T-helper 1 cell treated with Interleukin-12 subunit alpha and Interleukin-12 subunit beta and Interleukin-4 antibody, amounts not matched to agents 30 μg/mL and 1 μg/mL, for 36 hours (primary cell): ENCODE measurements at regions not wholly inside any gene's neighbourhood (a gene's known extent, or its start where the extent isn't known, plus 50 kb on each side); places are given as distances from the start of the nearest gene placed in this dataset.

Source experiments
- H3K27ac Mint-ChIP-seq: one replicate; pipeline ENCODE4 v1.8.0; 2021; ENCODE audit warnings: mild to moderate bottlenecking, mixed read lengths
- H3K27me3 Mint-ChIP-seq: one replicate; pipeline ENCODE4 v1.8.0; 2021; ENCODE audit warnings: low read depth, mixed read lengths
- H3K36me3 Mint-ChIP-seq: one replicate; pipeline ENCODE4 v1.8.0; 2021; ENCODE audit warnings: low read depth, mixed read lengths
- H3K4me1 Mint-ChIP-seq: one replicate; pipeline ENCODE4 v1.8.0; 2021; ENCODE audit warnings: low read depth, mixed read lengths
- H3K4me3 Mint-ChIP-seq: one replicate; pipeline ENCODE4 v1.8.0; 2021; ENCODE audit warnings: mild to moderate bottlenecking, moderate library complexity, mixed read lengths
- H3K9me3 Mint-ChIP-seq: one replicate; pipeline ENCODE4 v1.8.0; 2021; ENCODE audit warnings: mixed read lengths

DNA sequence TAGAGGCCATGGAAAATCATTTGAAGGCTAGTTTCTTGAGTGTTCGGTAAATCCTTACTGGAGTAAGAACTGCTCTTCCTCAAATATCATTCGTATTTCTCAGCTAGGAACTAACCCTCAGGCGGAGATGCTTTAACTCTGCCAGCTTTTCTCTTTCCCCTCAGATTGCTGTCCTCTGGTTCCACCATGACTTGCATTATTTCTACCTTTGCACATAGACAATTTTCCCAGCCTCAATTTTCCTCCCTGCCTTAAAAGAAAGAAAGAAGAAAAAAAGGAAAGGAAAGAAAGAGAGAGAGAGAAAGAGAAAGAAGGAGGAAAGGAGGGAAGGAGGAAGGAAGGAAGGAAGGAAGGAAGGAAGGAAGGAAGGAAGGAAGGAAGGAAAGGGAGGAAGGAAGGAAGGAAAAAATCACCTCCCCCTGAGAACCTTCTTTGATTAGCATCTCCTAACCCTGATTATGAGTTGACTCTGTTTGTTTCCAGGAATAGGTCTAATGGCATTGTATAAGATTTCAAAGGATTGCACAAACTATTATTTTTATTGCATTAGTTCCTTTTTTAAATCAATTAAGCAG is 123.3 kb upstream of the FAM204A start:
- H3K9me3 Mint-ChIP-seq = no peaks in the 10 kb centered on the region
- no peak overlapping the region for H3K27ac Mint-ChIP-seq
- H3K4me3 Mint-ChIP-seq = no peak overlapping the region
- no peaks in the 10 kb centered on the region for H3K36me3 Mint-ChIP-seq
- no peaks in the 10 kb centered on the region for H3K4me1 Mint-ChIP-seq
- peaks cover 19% of the 10 kb centered on the region for H3K27me3 Mint-ChIP-seq

DNA sequence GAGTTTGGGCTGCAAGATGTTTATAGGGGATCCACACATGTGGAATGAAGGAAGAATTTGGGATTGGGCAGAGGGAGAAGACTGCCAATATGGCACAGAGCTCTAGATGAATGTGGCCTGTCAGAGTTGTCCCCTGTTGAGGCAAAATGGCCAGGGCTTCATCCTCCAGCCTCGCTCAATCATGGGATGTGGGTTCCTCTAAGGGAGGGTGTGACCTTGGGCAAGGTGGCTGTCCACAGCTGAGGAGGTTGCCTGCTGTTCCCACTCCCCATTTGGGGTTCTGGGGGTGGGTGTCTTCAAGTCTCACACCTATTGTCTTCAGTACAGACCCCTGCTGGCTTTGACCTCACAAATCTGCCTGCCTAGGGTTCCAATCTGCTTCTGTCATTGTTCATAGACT is 121.6 kb upstream of the FAM204A start:
- Mint-ChIP-seq H3K27me3 (peaks cover 26% of the 10 kb centered on the region), H3K36me3 (no peaks in the 10 kb centered on the region), H3K4me3 (no peak overlapping the region), H3K4me1 (peaks cover 1% of the 10 kb centered on the region), H3K27ac (no peak overlapping the region), H3K9me3 (no peaks in the 10 kb centered on the region)

DNA sequence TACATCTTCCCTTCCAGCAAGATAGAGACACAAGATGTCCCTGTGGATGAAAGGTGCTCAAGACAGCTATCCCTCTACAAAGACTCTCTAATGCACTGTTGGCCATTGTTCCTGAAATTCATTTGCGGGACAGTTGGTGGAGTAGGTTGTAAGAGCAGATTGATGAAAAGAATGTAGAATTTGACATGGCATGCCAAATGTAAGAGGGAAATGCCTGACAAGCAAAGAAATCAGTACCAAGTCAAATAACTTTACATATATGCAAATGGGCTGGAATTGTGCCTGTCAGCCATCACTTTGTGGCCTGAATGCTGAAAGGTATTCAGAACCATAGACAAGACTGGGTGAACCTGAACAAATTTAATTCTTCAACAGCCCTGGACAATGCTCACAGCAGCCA is 120.3 kb upstream of the FAM204A start:
- Mint-ChIP-seq H3K4me1 (peaks cover 1% of the 10 kb centered on the region), H3K4me3 (no peak overlapping the region), H3K27ac (no peak overlapping the region), H3K9me3 (no peaks in the 10 kb centered on the region), H3K27me3 (peaks cover 30% of the 10 kb centered on the region), H3K36me3 (no peaks in the 10 kb centered on the region)

DNA sequence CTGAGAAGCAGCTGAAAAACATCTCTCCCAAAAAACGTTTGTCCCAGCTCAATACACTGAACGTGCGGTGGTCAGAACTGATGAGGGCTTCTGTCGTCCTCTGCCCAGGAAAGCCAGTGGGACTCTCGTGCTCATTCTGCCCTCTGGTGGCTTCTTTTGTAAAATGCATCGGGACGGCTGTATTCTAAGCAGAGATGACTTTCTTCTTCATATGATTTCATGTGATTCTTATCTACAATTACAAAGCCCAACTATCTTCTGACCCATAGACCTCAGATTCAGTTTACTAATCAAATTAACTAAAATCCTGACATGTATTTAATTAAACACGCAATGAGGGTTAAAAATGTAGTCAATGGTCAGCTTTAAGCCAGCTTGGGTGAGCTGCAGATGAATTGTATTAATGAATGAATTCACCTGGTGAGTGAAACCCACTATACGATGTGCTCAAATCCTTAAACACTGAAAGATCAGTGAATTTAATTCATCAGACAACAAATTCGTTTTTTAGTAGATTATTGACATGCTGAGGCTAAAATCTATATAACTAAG is 117.6 kb upstream of the FAM204A start:
- H3K27ac Mint-ChIP-seq = no peak overlapping the region
- H3K4me1 Mint-ChIP-seq = peaks cover 1% of the 10 kb centered on the region
- no peaks in the 10 kb centered on the region for H3K9me3 Mint-ChIP-seq
- H3K4me3 Mint-ChIP-seq = no peak overlapping the region
- H3K27me3 Mint-ChIP-seq = peaks cover 38% of the 10 kb centered on the region
- H3K36me3 Mint-ChIP-seq = no peaks in the 10 kb centered on the region

DNA sequence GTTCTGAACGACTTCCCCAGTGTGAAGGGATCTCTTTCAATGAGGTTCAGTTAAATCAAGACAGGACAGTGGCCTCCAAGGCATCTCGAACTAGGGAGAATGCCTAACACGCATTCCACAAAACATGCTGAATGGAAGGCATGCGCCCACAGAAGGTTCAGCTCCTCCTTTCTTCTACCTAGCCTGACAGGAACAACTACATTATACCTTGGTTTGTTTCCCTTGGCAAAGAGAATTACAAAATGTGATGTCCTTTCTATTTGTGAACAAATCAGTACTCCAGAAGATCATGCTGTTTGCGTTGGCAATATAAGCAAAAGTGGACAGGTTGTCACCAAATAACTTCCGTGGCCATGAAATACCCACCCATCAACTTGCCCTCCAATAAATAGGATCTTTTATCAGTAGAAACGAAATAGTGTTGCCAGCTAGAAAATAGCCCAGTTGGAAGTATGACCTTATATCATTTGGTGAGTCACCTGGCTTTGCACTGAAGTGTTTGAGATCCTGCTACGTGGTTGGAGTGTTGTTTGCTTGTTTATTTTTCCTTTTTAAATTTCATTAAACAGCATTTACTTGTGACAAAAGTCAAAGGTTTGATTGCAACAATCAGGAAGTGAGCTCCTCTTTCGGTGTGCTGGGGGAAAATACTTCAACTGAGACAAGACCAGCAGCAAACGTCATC is 117.0 kb upstream of the FAM204A start:
- Mint-ChIP-seq H3K36me3 (no peaks in the 10 kb centered on the region), H3K27me3 (peaks cover 35% of the 10 kb centered on the region), H3K9me3 (no peaks in the 10 kb centered on the region), H3K4me3 (no peak overlapping the region), H3K4me1 (peaks cover 1% of the 10 kb centered on the region), H3K27ac (no peak overlapping the region)

DNA sequence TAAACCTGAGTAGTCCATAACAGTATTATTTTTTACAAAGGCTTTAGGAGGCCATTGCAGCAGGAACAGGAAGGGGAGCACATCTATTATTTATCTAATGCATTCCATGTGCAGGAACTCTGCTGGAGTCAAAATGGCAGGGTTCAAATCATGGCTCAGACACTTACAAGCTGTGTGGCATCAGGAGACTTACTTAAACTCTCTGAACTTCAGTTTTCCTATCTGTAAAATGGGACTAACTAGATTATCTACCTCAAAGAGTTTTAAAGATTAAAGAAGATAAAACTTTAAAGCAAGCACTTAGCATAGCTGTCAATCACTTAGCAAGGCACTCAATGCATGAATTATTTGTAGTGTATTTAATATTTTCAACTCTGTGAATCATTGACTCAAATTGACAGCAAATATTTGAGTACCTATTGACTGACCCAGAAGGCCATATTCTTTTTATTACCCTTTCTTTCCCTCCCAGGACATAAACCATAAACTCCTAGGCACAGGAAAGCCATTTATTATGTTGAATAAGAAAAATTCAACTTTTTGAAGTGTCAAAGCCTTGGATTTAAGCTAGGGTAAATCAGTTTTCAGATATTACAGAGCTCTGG is 115.8 kb upstream of the FAM204A start:
- Mint-ChIP-seq H3K4me1 (peaks cover 1% of the 10 kb centered on the region), H3K27me3 (peaks cover 32% of the 10 kb centered on the region), H3K4me3 (no peak overlapping the region), H3K36me3 (no peaks in the 10 kb centered on the region), H3K27ac (no peak overlapping the region), H3K9me3 (no peaks in the 10 kb centered on the region)

DNA sequence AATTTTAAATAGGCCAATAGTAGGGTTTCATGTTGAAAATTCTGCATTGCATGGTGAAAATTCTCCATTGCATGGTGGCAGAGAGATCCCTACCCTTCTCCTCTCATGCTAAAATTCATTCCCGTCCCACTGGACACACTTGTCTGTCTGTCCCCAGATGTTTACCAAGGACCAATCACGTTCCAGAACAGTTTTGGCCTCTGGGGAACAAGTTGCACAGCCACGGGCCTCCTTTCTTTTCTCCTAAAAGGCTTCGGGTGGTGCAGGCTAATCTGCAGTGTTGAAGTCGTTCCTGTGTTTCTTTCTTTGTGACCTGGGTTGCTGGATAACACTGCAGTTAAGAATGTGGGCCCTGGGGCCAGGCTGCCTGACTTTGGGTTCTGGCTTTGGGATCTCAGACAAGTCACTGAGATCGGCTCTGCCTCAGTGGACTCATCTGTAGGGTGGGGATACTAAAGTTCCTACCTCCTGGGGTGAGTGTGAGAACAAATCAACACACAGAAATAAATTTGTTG is 113.1 kb upstream of the FAM204A start:
- no peak overlapping the region for H3K4me3 Mint-ChIP-seq
- H3K27ac Mint-ChIP-seq = no peak overlapping the region
- peaks cover 1% of the 10 kb centered on the region for H3K4me1 Mint-ChIP-seq
- H3K9me3 Mint-ChIP-seq = peaks cover 3% of the 10 kb centered on the region
- H3K36me3 Mint-ChIP-seq = no peaks in the 10 kb centered on the region
- peaks cover 35% of the 10 kb centered on the region for H3K27me3 Mint-ChIP-seq

DNA sequence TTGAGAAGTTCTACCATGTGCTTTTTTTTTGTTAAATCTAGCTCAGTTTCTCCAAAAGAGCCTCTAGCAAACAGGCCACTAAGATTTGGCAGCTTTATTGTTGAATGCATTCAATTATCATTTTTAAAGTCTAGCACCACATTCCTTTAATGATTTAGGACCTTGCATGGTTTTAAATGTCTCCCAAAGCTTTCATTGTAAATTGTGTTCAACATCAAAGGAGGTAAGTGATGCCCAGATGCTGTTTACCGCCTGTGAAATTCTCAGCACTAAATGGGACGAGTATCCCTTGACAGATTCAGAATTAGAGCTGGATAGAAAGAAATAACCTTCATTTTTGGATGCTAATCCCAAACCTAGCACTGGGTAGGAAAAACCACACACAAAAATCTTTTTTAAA is 112.1 kb upstream of the FAM204A start:
- no peaks in the 10 kb centered on the region for H3K36me3 Mint-ChIP-seq
- peaks cover 31% of the 10 kb centered on the region for H3K27me3 Mint-ChIP-seq
- H3K4me1 Mint-ChIP-seq = no peaks in the 10 kb centered on the region
- H3K27ac Mint-ChIP-seq = no peak overlapping the region
- H3K4me3 Mint-ChIP-seq = no peak overlapping the region
- H3K9me3 Mint-ChIP-seq = peaks cover 3% of the 10 kb centered on the region

DNA sequence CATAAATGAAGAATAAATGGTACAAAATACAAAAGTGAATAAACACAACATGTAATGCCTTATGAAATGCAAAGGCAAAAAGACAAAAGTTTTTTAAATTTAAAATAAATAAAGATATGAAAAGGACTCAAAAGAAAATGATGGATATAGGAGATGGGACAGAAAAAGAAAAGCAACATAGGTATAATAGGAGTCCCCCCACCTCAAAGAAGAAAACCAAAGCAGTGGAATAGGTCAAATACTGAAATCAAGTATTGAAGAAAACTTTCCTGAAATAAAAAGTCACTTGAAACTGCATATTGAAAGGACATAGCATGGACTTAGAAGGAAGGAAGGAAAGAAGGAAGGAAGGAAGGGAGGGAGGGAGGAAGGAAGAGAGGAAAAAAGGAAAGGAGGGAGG is 110.0 kb upstream of the FAM204A start:
- Mint-ChIP-seq H3K4me3 (no peak overlapping the region), H3K9me3 (peaks cover 3% of the 10 kb centered on the region), H3K27me3 (peaks cover 30% of the 10 kb centered on the region), H3K36me3 (no peaks in the 10 kb centered on the region), H3K4me1 (no peaks in the 10 kb centered on the region), H3K27ac (no peak overlapping the region)

DNA sequence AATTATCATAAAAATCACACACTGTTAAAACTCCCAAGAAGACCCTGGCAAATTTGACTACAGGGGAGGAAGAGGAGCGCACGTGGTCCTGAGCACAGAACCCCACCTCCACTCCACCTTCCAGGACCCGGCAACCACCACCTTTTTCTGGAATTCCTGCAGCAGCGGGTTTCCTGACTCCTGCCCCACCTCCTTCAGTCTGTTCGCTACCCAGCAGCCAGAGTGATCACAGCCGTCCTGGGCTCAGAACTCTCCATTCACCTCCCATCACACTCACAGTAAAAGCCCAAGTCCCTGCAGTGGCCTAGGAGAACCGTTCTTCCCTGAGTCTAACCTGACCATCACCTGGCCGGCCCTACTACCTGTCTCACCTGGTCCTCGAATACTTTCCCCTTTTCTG is 107.4 kb upstream of the FAM204A start:
- no peaks in the 10 kb centered on the region for H3K4me1 Mint-ChIP-seq
- H3K27me3 Mint-ChIP-seq = peaks cover 23% of the 10 kb centered on the region
- H3K27ac Mint-ChIP-seq = no peak overlapping the region
- no peaks in the 10 kb centered on the region for H3K36me3 Mint-ChIP-seq
- H3K4me3 Mint-ChIP-seq = no peak overlapping the region
- peaks cover 3% of the 10 kb centered on the region for H3K9me3 Mint-ChIP-seq

DNA sequence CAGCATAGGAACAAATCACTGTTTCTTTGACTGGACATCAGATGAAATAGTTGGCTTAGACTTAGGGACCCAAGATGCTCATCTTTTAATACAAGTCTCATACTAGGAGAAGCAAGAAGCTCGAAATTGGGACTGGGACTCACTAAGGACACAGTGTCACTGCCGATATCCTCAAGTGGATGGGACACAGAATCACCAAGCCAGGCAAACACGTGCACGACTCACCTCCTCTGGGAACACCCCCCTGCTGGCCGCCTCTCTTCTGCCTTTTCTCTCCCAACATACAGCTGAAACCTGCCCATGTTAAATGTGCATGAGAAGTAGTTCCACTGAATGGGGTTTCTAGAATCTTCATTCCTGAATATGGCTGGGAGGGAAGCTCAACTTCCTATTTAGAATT is 106.6 kb upstream of the FAM204A start:
- H3K4me3 Mint-ChIP-seq = no peak overlapping the region
- H3K9me3 Mint-ChIP-seq = peaks cover 3% of the 10 kb centered on the region
- H3K27me3 Mint-ChIP-seq = peaks cover 23% of the 10 kb centered on the region
- no peak overlapping the region for H3K27ac Mint-ChIP-seq
- no peaks in the 10 kb centered on the region for H3K4me1 Mint-ChIP-seq
- no peaks in the 10 kb centered on the region for H3K36me3 Mint-ChIP-seq

DNA sequence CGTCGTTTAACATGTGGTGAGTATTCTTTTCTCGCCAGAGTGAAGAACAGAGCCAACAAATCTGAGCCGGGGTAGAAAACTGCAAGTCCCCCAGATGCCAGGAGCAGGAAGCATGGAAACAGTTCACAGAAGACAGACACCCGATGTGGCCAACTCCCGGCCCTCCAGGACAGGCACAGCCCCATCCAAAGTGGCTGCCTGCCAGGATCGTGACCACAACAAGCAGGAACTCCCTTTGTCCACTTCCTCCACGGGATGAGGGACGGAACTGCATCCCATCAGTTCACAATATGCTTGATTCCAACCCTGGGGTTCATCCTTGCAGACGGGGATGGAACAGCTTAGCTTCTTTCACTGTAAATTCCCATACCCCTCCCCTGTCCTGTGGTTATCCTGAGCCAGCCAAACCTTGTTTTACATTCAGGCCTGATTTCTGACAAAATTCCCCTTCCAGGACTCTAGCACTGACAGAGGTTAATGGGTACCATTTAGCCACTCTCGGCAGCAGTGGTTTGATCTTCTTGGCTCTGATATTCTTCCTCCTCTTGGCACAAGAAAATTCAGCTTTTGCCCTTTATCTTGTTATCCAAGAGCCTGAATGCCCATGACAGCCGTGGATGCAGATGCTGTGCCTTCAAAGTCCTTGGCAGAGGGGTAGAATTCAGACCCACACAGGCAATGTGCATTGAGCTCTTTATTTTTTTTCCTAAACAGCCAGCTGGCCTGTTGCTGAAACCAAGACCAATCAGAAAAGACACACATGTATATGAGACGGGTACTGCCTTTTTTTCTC is 105.5 kb upstream of the FAM204A start:
- Mint-ChIP-seq H3K27ac (no peak overlapping the region), H3K36me3 (no peaks in the 10 kb centered on the region), H3K4me1 (no peaks in the 10 kb centered on the region), H3K4me3 (no peak overlapping the region), H3K27me3 (peaks cover 21% of the 10 kb centered on the region), H3K9me3 (peaks cover 3% of the 10 kb centered on the region)

DNA sequence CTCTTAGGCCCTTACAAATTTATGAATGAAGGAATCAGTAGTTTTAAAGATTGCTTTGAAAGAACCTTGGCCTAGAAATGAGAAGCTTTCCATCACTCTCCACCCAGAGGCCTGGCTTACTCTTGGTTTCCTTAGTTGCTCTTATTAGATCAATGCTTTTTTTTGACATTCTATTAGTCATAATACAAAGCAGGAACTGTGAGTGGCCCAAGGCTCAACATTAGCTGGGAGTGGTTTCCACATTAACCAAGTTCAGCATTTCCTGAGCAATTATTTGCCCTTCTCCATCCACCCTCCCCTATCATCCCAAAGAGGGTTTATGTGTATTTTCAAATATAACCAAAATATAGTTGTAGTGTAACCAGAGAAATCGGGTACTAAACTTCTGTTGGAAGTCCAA is 103.4 kb upstream of the FAM204A start:
- Mint-ChIP-seq H3K27ac (no peak overlapping the region), H3K4me1 (no peaks in the 10 kb centered on the region), H3K4me3 (no peak overlapping the region)

DNA sequence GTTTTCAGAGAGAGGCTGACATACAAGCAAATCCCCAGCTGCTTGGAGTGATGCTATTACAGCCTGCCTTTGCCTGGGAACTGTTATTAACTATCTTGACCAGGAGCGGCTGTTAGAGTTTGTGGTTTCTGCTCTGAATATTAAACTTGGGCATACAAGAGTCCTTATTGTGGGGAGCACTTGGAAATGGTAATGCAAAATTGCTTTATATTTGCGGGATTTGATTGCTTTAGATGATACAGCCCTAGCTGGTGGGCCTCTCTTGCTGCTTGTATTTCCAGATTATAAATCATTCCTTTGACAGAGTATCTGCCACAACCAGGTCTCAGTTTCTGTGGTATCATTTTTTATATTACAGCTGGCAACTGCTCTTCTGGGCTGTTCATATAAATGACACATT is 101.9 kb upstream of the FAM204A start:
- H3K4me1 Mint-ChIP-seq = no peaks in the 10 kb centered on the region
- peaks cover 17% of the 10 kb centered on the region for H3K27me3 Mint-ChIP-seq
- H3K4me3 Mint-ChIP-seq = no peak overlapping the region
- no peaks in the 10 kb centered on the region for H3K36me3 Mint-ChIP-seq
- no peaks in the 10 kb centered on the region for H3K9me3 Mint-ChIP-seq
- H3K27ac Mint-ChIP-seq = no peak overlapping the region

More for the DNA sequence above, 103.4 kb upstream of the FAM204A start:
- Mint-ChIP-seq H3K9me3 (no peaks in the 10 kb centered on the region), H3K36me3 (no peaks in the 10 kb centered on the region), H3K27me3 (peaks cover 17% of the 10 kb centered on the region)
